H9 (cell line): ENCODE measurements at regions not wholly inside any gene's neighbourhood (a gene's known extent, or its start where the extent isn't known, plus 50 kb on each side); places are given as distances from the start of the nearest gene placed in this dataset.

Experiments
- DNase-seq: peaks from one replicate; pipeline ENCODE4 v3.0.0-alpha.2; 2017
- H2AFZ ChIP-seq: one replicate; pipeline ENCODE4 v1.6.1; 2013; ENCODE audit warnings: mild to moderate bottlenecking, low read length, control low read depth, moderate library complexity
- H2AK5ac ChIP-seq: 2 replicates; pipeline ENCODE4 v1.6.1; 2013; ENCODE audit warnings: low read length, control low read depth, mixed read lengths; ENCODE audit not compliant: insufficient read length
- H2BK120ac ChIP-seq: one replicate; pipeline ENCODE4 v1.6.1; 2013; ENCODE audit warnings: low read depth, mild to moderate bottlenecking, low read length, control low read depth, inconsistent platforms; ENCODE audit not compliant: poor library complexity, severe bottlenecking
- H2BK12ac ChIP-seq: 2 replicates; pipeline ENCODE4 v1.6.1; 2013; ENCODE audit warnings: low read length, control low read depth, mixed read lengths, low read depth; ENCODE audit not compliant: insufficient read length
- H2BK15ac ChIP-seq: 2 replicates; pipeline ENCODE4 v1.6.1; 2013; ENCODE audit warnings: low read depth, low read length, control low read depth
- H2BK20ac ChIP-seq: one replicate; pipeline ENCODE4 v1.6.1; 2013; ENCODE audit warnings: low read depth, mild to moderate bottlenecking, low read length, control low read depth, inconsistent platforms; ENCODE audit not compliant: poor library complexity, severe bottlenecking
- H2BK5ac ChIP-seq: 2 replicates; pipeline ENCODE4 v1.6.1; 2013; ENCODE audit warnings: low read length, control low read depth, mixed read lengths; ENCODE audit not compliant: insufficient read length
- H3K14ac ChIP-seq: 2 replicates; pipeline ENCODE4 v1.6.1; 2013; ENCODE audit warnings: low read length, control low read depth; ENCODE audit not compliant: insufficient read depth
- H3K18ac ChIP-seq: 2 replicates; pipeline ENCODE4 v1.6.1; 2013; ENCODE audit warnings: low read depth, mild to moderate bottlenecking, mixed read lengths, low read length, control low read depth; ENCODE audit not compliant: insufficient read length
- H3K23ac ChIP-seq: 2 replicates; pipeline ENCODE4 v1.6.1; 2013; ENCODE audit warnings: low read length, control low read depth, mixed read lengths, low read depth; ENCODE audit not compliant: insufficient read length
- H3K23me2 ChIP-seq: 2 replicates; pipeline ENCODE4 v1.6.1; 2013; ENCODE audit warnings: low read depth, mild to moderate bottlenecking, mixed read lengths, low read length, control low read depth; ENCODE audit not compliant: insufficient read length, poor library complexity, severe bottlenecking
- H3K27ac ChIP-seq: 2 replicates; pipeline ENCODE4 v1.5.1; 2013; ENCODE audit warnings: low read length, control low read depth, mixed read lengths, low read depth; ENCODE audit not compliant: insufficient read length
- H3K27me3 ChIP-seq: 2 replicates; pipeline ENCODE4 v1.6.1; 2013; ENCODE audit warnings: low read length, control low read depth, inconsistent platforms; ENCODE audit not compliant: insufficient read depth
- H3K4ac ChIP-seq: 2 replicates; pipeline ENCODE4 v1.6.1; 2013; ENCODE audit warnings: low read depth, mild to moderate bottlenecking, control low read depth, inconsistent platforms, low read length, moderate library complexity
- H3K4me1 ChIP-seq: 2 replicates; pipeline ENCODE4 v1.6.1; 2013; ENCODE audit warnings: low read length, control low read depth, inconsistent platforms; ENCODE audit not compliant: insufficient read depth
- H3K4me2 ChIP-seq: 2 replicates; pipeline ENCODE4 v1.6.1; 2013; ENCODE audit warnings: low read length, control low read depth, mixed read lengths; ENCODE audit not compliant: insufficient read length, insufficient read depth
- H3K56ac ChIP-seq: 2 replicates; pipeline ENCODE4 v1.6.1; 2013; ENCODE audit warnings: low read depth, mild to moderate bottlenecking, mixed read lengths, low read length, control low read depth; ENCODE audit not compliant: insufficient read length
- H3K79me1 ChIP-seq: 2 replicates; pipeline ENCODE4 v1.6.1; 2013; ENCODE audit warnings: low read depth, mild to moderate bottlenecking, moderate library complexity, low read length, control low read depth, inconsistent platforms; ENCODE audit not compliant: insufficient read depth, poor library complexity, severe bottlenecking
- H3K79me2 ChIP-seq: 2 replicates; pipeline ENCODE4 v1.6.1; 2013; ENCODE audit warnings: low read length, control low read depth, inconsistent platforms; ENCODE audit not compliant: insufficient read depth
- H3K9ac ChIP-seq: 2 replicates; pipeline ENCODE4 v1.6.1; 2013; ENCODE audit warnings: low read length, control low read depth, mixed read lengths; ENCODE audit not compliant: insufficient read length; ENCODE audit errors: extremely low read depth
- H3K9me3 ChIP-seq: one replicate; pipeline ENCODE4 v1.6.1; 2013; ENCODE audit warnings: low read depth, low read length, inconsistent platforms; ENCODE audit not compliant: control insufficient read depth
- H3T11ph ChIP-seq: one replicate; pipeline ENCODE4 v1.6.1; 2013; ENCODE audit warnings: mild to moderate bottlenecking, low read length, control low read depth, inconsistent platforms
- H4K20me1 ChIP-seq: one replicate; pipeline ENCODE4 v1.6.1; 2013; ENCODE audit not compliant: control insufficient read depth, insufficient read length, insufficient read depth
- H4K5ac ChIP-seq: 2 replicates; pipeline ENCODE4 v1.6.1; 2013; ENCODE audit warnings: low read depth, mild to moderate bottlenecking, mixed read lengths, low read length, control low read depth; ENCODE audit not compliant: insufficient read length
- H4K8ac ChIP-seq: replicated peaks from 2 replicates; pipeline ENCODE4 v1.6.1; 2013; ENCODE audit warnings: low read length, control low read depth, mixed read lengths, low read depth; ENCODE audit not compliant: insufficient read length
- H4K91ac ChIP-seq: 2 replicates; pipeline ENCODE4 v1.6.1; 2013; ENCODE audit warnings: low read depth, mild to moderate bottlenecking, moderate library complexity, mixed read lengths, low read length, control low read depth; ENCODE audit not compliant: insufficient read length
- H3K27ac Mint-ChIP-seq, 3 experiments: 2 replicates in 2 of 3; 3 replicates in 1 of 3; pipeline ENCODE4 v1.8.0; 2020 to 2021; ENCODE audit warnings: mixed read lengths in 3 of 3, mild to moderate bottlenecking in 1 of 3, moderate library complexity in 1 of 3
- H3K27me3 Mint-ChIP-seq: 2 replicates; pipeline ENCODE4 v1.8.0; 2021; ENCODE audit warnings: low read depth, mild to moderate bottlenecking, moderate library complexity, mixed read lengths
- H3K36me3 Mint-ChIP-seq, 3 experiments: 2 replicates in 2 of 3; 3 replicates in 1 of 3; pipeline ENCODE4 v1.8.0; 2020 to 2021; ENCODE audit warnings: low read depth in 3 of 3, mixed read lengths in 3 of 3; ENCODE audit not compliant: insufficient read depth in 1 of 3
- H3K4me1 Mint-ChIP-seq, 2 experiments: 2 replicates each; pipeline ENCODE4 v1.8.0; 2020; ENCODE audit warnings: mixed read lengths in 2 of 2
- H3K4me3 Mint-ChIP-seq, 2 experiments: 2 replicates in 1 of 2; 3 replicates in 1 of 2; pipeline ENCODE4 v1.8.0; 2020 to 2021; ENCODE audit warnings: mild to moderate bottlenecking in 2 of 2, mixed read lengths in 2 of 2, moderate library complexity in 1 of 2
- H3K9me3 Mint-ChIP-seq, 2 experiments: 2 replicates in 1 of 2; 3 replicates in 1 of 2; pipeline ENCODE4 v1.8.0; 2020; ENCODE audit warnings: mild to moderate bottlenecking in 2 of 2, mixed read lengths in 2 of 2, moderate library complexity in 1 of 2
- WGBS: extraction: QIAGEN DNeasy Blood & Tissue Kit; methylation state at CpG from one replicate; pipeline ENCODE4 v1.1.7; 2013; ENCODE audit warnings: missing lambda C conversion rate, low lambda C conversion rate, mixed read lengths; ENCODE audit not compliant: insufficient read length; ENCODE audit errors: extremely low coverage; 5-methylcytosine and 5-hydroxymethylcytosine counted together
- TF ChIP-seq, protein P1 (sequence below): fragments of 200-600 bp; sonication (generic); conservative IDR thresholded peaks from 3 replicates; pipeline ENCODE4 v1.8.0; 2021; ENCODE audit warnings: antibody characterized with exemption, mild to moderate bottlenecking

DNA sequence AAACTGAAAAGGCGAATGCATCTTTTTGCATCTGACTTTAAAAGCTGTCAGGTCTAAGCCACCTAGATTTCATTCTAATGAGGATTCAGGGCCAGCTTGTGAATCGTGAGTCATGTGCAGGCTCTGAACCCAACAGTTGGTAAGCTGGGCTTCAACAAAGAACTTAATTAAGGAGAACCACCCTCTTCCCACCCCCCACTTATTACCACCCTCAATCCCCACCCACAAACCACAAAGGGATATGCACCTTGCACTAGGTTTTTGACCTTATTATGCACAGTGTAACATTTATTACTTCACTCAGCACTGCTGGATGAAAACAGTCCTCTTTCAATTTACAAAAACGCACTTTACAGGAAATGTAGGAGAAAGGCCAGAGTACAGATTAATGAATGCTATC, 94.1 kb upstream of the LIN7C start:
- H2BK20ac ChIP-seq: no peak overlapping the region
- H2AFZ ChIP-seq: no peak overlapping the region
- H3T11ph ChIP-seq: no peak overlapping the region
- no peak overlapping the region for H2AK5ac ChIP-seq
- no peak overlapping the region for H3K56ac ChIP-seq
- no peaks in the 10 kb centered on the region for H3K79me1 ChIP-seq
- H2BK5ac ChIP-seq: no peak overlapping the region
- H2BK12ac ChIP-seq: no peak overlapping the region
- H4K5ac ChIP-seq: no peak overlapping the region
- H4K91ac ChIP-seq: no peak overlapping the region
- no peak overlapping the region for H3K14ac ChIP-seq
- no peaks in the 10 kb centered on the region for H4K20me1 ChIP-seq
- H3K9ac ChIP-seq: no peak overlapping the region
- no peak overlapping the region for H3K27ac ChIP-seq
- no peaks in the 10 kb centered on the region for H3K9me3 ChIP-seq
- H3K4me3 Mint-ChIP-seq: no peak overlapping the region
- H3K4me1 Mint-ChIP-seq: peaks cover 7 to 13% of the 10 kb centered on the region in 2 experiments
- no peaks in the 10 kb centered on the region for H3K9me3 Mint-ChIP-seq
- H3K18ac ChIP-seq: no peak overlapping the region
- no peaks in the 10 kb centered on the region for H3K23me2 ChIP-seq
- H3K79me2 ChIP-seq: no peaks in the 10 kb centered on the region
- TF ChIP-seq, protein P1, sequence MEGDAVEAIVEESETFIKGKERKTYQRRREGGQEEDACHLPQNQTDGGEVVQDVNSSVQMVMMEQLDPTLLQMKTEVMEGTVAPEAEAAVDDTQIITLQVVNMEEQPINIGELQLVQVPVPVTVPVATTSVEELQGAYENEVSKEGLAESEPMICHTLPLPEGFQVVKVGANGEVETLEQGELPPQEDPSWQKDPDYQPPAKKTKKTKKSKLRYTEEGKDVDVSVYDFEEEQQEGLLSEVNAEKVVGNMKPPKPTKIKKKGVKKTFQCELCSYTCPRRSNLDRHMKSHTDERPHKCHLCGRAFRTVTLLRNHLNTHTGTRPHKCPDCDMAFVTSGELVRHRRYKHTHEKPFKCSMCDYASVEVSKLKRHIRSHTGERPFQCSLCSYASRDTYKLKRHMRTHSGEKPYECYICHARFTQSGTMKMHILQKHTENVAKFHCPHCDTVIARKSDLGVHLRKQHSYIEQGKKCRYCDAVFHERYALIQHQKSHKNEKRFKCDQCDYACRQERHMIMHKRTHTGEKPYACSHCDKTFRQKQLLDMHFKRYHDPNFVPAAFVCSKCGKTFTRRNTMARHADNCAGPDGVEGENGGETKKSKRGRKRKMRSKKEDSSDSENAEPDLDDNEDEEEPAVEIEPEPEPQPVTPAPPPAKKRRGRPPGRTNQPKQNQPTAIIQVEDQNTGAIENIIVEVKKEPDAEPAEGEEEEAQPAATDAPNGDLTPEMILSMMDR: no peak
- no peaks in the 10 kb centered on the region for H3K27me3 ChIP-seq
- no peak overlapping the region for H3K27ac Mint-ChIP-seq
- no peak overlapping the region for H3K23ac ChIP-seq
- no peak overlapping the region for H3K4ac ChIP-seq
- peaks cover 4% of the 10 kb centered on the region; the same call in 1 of the 2 replicates for H3K4me1 ChIP-seq
- DNase-seq: no peak
- peaks cover 0 to 6% (median 0%) of the 10 kb centered on the region in 3 experiments; a peak in 3 of 7 replicates for H3K36me3 Mint-ChIP-seq
- no peak overlapping the region for H2BK15ac ChIP-seq
- no peak overlapping the region for H2BK120ac ChIP-seq
- no peak overlapping the region for H3K4me2 ChIP-seq
- H3K27me3 Mint-ChIP-seq: peaks cover 14% of the 10 kb centered on the region
- no peak overlapping the region for H4K8ac ChIP-seq
- WGBS: no CpG with 5 or more reads among the region's 3 CpGs
